K562 (cell line): ENCODE measurements at regions not wholly inside any gene's neighbourhood (a gene's known extent, or its start where the extent isn't known, plus 50 kb on each side); places are given as distances from the start of the nearest gene placed in this dataset.

Experiments
- ATAC-seq: fragments of 200-7000 bp; cut with Tn5 transposase; 3 replicates; pipeline ENCODE4 v1.9.1; 2020; ENCODE audit warnings: moderate library complexity
- BruUV-seq: library from RNA; stranded (reverse); fragments of 400-500 nt; replicated peaks from 2 replicates; lab custom pipeline; 2021; lab: Mats Ljungman, UMichigan
- CTCF ChIA-PET: fragments of 300-600 bp; formaldehyde crosslinking; extraction: SDS; loops from one replicate; lab custom pipeline; 2021; ENCODE audit warnings: low intra/inter-chr PET ratio; lab: Yijun Ruan, JAX
- POLR2A ChIA-PET: fragments of 300-600, 350-650 bp; sonication (Branson Sonifier 250); formaldehyde crosslinking; extraction: SDS; loops from one replicate; lab custom pipeline; 2021; ENCODE audit warnings: antibody characterized with exemption, inconsistent platforms; lab: Yijun Ruan, JAX
- DNase-seq, 4 experiments: peaks; one replicate each; pipeline versions ENCODE4 v3.0.0 to v3.0.0-alpha.2; 2011 to 2018; ENCODE audit warnings: low spot score in 3 of 4, mixed read lengths in 3 of 4; ENCODE audit errors: extremely low read depth in 1 of 4
- FAIRE-seq: peaks from 2 replicates; lab custom pipeline; 2011; peaks lifted over from hg19 to GRCh38; lab: Jason Lieb, UNC
- H2AFZ ChIP-seq: 2 replicates; pipeline ENCODE4 v1.6.0; 2011; ENCODE audit warnings: low read depth, low read length, control low read depth, inconsistent platforms
- H3K27ac ChIP-seq: fragments of 200-600 bp; 3 replicates; pipeline ENCODE4 v1.8.0; 2011; ENCODE audit warnings: low read depth, mild to moderate bottlenecking, control low read depth, inconsistent platforms, low read length, moderate library complexity, mixed read lengths; ENCODE audit errors: extremely low read depth
- H3K27me3 ChIP-seq, 2 experiments: fragments of 300-600 bp in 1 of 2; 2 replicates in 1 of 2; 3 replicates in 1 of 2; pipeline versions ENCODE4 v1.6.0 to v1.8.0; 2011; ENCODE audit warnings: inconsistent platforms in 2 of 2, low read length in 2 of 2, mild to moderate bottlenecking in 1 of 2, mixed read lengths in 1 of 2, moderate library complexity in 1 of 2; ENCODE audit not compliant: control insufficient read depth in 2 of 2, insufficient read depth in 2 of 2
- H3K36me3 ChIP-seq: fragments of 300-600 bp; 3 replicates; pipeline ENCODE4 v1.8.0; 2011; ENCODE audit warnings: mild to moderate bottlenecking, low read length, inconsistent platforms; ENCODE audit not compliant: control insufficient read depth, insufficient read depth
- H3K4me1 ChIP-seq, 2 experiments: fragments of 200-600 bp in 1 of 2; replicated peaks in 1 of 2; 2 replicates in 1 of 2; 3 replicates in 1 of 2; pipeline versions ENCODE4 v1.5.1 to v1.8.0; 2011; ENCODE audit warnings: inconsistent platforms in 2 of 2, low read length in 2 of 2, mild to moderate bottlenecking in 1 of 2, mixed read lengths in 1 of 2, moderate library complexity in 1 of 2; ENCODE audit not compliant: control insufficient read depth in 2 of 2, insufficient read depth in 2 of 2
- H3K4me2 ChIP-seq: 2 replicates; pipeline ENCODE4 v1.6.1; 2011; ENCODE audit warnings: low read length, control low read depth, inconsistent platforms, mixed read lengths; ENCODE audit not compliant: insufficient read depth
- H3K4me3 ChIP-seq: fragments of 200-600 bp; sonication (generic), shearing (Covaris generic); 2 replicates; pipeline ENCODE4 v1.5.1; 2016; ENCODE audit warnings: control low read depth, inconsistent platforms
- H3K79me2 ChIP-seq: fragments of 200-600 bp; 3 replicates; pipeline ENCODE4 v1.8.0; 2011; ENCODE audit warnings: low read length, inconsistent platforms; ENCODE audit not compliant: control insufficient read depth, insufficient read depth
- H3K9ac ChIP-seq, 2 experiments: 2 replicates each; pipeline versions ENCODE4 v1.6.0 to v1.6.1; 2011; ENCODE audit warnings: low read depth in 2 of 2, low read length in 2 of 2, control low read depth in 1 of 2, inconsistent platforms in 1 of 2, mild to moderate bottlenecking in 1 of 2, mixed read lengths in 1 of 2; ENCODE audit not compliant: insufficient read depth in 1 of 2
- H3K9me1 ChIP-seq: one replicate; pipeline ENCODE4 v1.6.0; 2011; ENCODE audit warnings: inconsistent platforms, mild to moderate bottlenecking, low read length, moderate library complexity; ENCODE audit not compliant: control insufficient read depth, insufficient read depth
- H3K9me3 ChIP-seq: replicated peaks from 2 replicates; pipeline ENCODE4 v1.5.1; 2011; ENCODE audit warnings: low read depth, low read length, inconsistent platforms; ENCODE audit not compliant: control insufficient read depth, insufficient read depth
- H4K20me1 ChIP-seq: replicated peaks from 2 replicates; pipeline ENCODE4 v1.6.1; 2011; ENCODE audit warnings: low read length, inconsistent platforms, mixed read lengths; ENCODE audit not compliant: control insufficient read depth, insufficient read depth
- HDAC1 ChIP-seq, 2 experiments: fragments of 450-650 bp; IDR thresholded peaks; 2 replicates each; pipeline ENCODE4 v1.6.1; 2016 to 2017; ENCODE audit warnings: inconsistent platforms in 1 of 2, mild to moderate bottlenecking in 1 of 2, moderate library complexity in 1 of 2
- SMARCE1 ChIP-seq: fragments of 450-650 bp; IDR thresholded peaks from 2 replicates; pipeline ENCODE4 v1.7.1; 2016; ENCODE audit warnings: mild to moderate bottlenecking
- ZNF121 ChIP-seq: sonication (generic); formaldehyde crosslinking; conservative IDR thresholded peaks from 2 replicates; pipeline ENCODE4 v1.8.0; 2022; ENCODE audit warnings: missing genetic modification reagents
- ZNF436 ChIP-seq: fragments of 250-450, 450-650 bp; sonication (Bioruptor Pico); formaldehyde crosslinking; IDR thresholded peaks from 2 replicates; pipeline ENCODE4 v1.7.0; 2020; ENCODE audit warnings: mild to moderate bottlenecking
- WGBS: fragments of 100-300 bp; shearing (Covaris generic); methylation state at CpG from one replicate; pipeline ENCODE4 v1.1.6; 2016; ENCODE audit warnings: low coverage, mixed read lengths; ENCODE audit not compliant: insufficient coverage; ENCODE audit errors: missing lambda C conversion rate; 5-methylcytosine and 5-hydroxymethylcytosine counted together
- in situ Hi-C: fragments of 300-500 bp; cut with MboI; formaldehyde crosslinking; loops from 4 replicates; pipeline ENCODE4 v1.15.0; 2018; ENCODE audit warnings: inconsistent platforms, mixed read lengths
- intact Hi-C: fragments of 100-400 bp; cut with micrococcal nuclease; formaldehyde crosslinking; loops from 2 replicates; pipeline ENCODE4 v1.14.2; 2022
- TF ChIP-seq, protein P1 (sequence below): IDR thresholded peaks from 2 replicates; pipeline ENCODE4 v1.6.1; 2016; ENCODE audit warnings: missing genetic modification characterization, missing compliant biosample characterization
- TF ChIP-seq, protein P2 (sequence below), 2 experiments: fragments of 250-450 bp in 1 of 2; fragments of 450-650 bp in 1 of 2; sonication (Bioruptor Pico) in 1 of 2; IDR thresholded peaks; 2 replicates each; pipeline versions ENCODE4 v1.6.1 to v1.8.0; 2016 to 2021; ENCODE audit warnings: mild to moderate bottlenecking in 2 of 2, moderate library complexity in 2 of 2, missing compliant biosample characterization in 1 of 2, missing genetic modification characterization in 1 of 2

DNA sequence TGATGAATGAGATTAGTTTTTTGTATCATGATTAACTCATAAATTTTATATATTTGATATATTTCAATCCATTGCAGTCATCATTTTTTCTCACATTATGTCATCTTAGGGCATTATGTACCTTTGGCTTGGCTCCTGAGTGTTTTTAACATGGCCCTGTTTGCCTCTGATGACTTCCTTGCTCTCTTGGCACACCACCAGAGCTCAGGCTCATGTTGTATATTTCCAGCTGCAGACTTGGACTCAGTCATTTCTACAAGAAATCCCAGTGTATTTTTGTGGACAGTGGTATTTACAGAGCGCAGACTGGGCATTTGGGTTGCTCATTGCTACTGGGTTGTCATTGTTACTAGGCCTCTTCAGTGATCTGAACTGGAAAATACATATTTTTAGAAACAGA lies 188.5 kb downstream of the ADRA2A start:
- intact Hi-C loops = no loop called here
- Histone ChIP-seq H3K27ac (no peak overlapping the region), H2AFZ (no peak overlapping the region), H3K27me3 (no peaks in the 10 kb centered on the region), H3K9ac (no peak overlapping the region), H3K4me2 (no peak overlapping the region), H3K36me3 (no peaks in the 10 kb centered on the region), H3K9me1 (no peaks in the 10 kb centered on the region), H3K79me2 (no peaks in the 10 kb centered on the region), H4K20me1 (no peaks in the 10 kb centered on the region), H3K4me1 (no peaks in the 10 kb centered on the region), H3K4me3 (no peak overlapping the region), H3K9me3 (no peaks in the 10 kb centered on the region)
- DNase-seq (no peak), FAIRE-seq (no peak), ATAC-seq (no peak)
- ChIA-PET POLR2A (no interaction called here), CTCF (no interaction called here)
- no TSS peak for BruUV-seq
- in situ Hi-C loops = no loop called here
- TF ChIP-seq HDAC1 (IDR thresholded peaks at IDR 0.05) (no peak), SMARCE1 (no peak), ZNF121 (no peak), ZNF436 (CRISPR knock-in tag) (no peak)
- TF ChIP-seq, protein P1, sequence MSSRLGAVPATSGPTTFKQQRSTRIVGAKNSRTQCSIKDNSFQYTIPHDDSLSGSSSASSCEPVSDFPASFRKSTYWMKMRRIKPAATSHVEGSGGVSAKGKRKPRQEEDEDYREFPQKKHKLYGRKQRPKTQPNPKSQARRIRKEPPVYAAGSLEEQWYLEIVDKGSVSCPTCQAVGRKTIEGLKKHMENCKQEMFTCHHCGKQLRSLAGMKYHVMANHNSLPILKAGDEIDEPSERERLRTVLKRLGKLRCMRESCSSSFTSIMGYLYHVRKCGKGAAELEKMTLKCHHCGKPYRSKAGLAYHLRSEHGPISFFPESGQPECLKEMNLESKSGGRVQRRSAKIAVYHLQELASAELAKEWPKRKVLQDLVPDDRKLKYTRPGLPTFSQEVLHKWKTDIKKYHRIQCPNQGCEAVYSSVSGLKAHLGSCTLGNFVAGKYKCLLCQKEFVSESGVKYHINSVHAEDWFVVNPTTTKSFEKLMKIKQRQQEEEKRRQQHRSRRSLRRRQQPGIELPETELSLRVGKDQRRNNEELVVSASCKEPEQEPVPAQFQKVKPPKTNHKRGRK = no peak
- TF ChIP-seq, protein P2, sequence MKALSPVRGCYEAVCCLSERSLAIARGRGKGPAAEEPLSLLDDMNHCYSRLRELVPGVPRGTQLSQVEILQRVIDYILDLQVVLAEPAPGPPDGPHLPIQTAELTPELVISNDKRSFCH (CRISPR knock-in tag; IDR thresholded peaks at IDR 0.05) = no peak
- TF ChIP-seq, protein P2 (tag; IDR thresholded peaks at IDR 0.05) = no peak
- WGBS = 0% methylated on average over 1 of the region's 1 CpG
